T-helper 1 cell treated with Interleukin-12 subunit alpha and Interleukin-12 subunit beta and Interleukin-4 antibody, amounts not matched to agents 30 ng/mL and 1 ng/mL, for 36 hours (primary cell): ENCODE measurements at regions not wholly inside any gene's neighbourhood (a gene's known extent, or its start where the extent isn't known, plus 50 kb on each side); places are given as distances from the start of the nearest gene placed in this dataset.

Experiments used
- intact Hi-C: fragments of 100-400 bp; cut with micrococcal nuclease; formaldehyde crosslinking; loops from one replicate; pipeline ENCODE4 v1.15.1; 2024

DNA sequence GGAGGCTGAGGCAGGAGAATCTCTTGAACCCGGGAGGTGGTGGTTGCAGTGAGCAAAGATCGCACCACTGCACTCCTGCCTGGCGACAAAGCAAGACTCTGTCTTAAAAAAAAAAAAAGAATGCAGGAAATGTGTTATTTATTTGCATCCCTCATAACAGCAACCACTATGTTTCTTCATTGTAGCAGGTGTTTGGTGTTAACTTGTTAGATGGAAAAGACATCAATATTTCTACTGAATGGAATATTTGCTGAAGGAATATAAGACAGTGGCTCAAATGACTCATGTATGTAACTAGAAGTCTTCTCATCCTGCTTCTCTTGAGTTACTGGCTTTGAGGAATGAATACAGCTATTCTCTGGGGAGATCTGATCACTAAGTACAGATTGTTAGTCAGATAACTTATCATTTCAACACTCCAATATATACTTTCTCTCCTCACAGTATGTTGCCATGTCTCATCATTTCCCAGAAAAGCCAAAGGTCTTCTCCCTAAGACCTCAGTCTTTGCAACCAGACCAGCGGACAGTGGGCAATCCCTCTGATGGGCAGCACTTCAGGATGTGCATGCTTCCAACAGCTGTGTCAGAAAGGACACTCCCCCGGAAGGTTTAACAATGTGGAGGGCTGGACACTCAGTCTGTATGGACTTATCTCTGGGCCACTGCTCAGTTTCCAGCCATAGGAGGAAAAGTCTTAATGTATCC is 104.4 kb upstream of the STK17B start:
- intact Hi-C loops, result loop anchor here (1.0 to 2.0 kb wide), 3 partner anchors 14 to 125 kb away; no protein-coding TSS in a partner anchor

DNA sequence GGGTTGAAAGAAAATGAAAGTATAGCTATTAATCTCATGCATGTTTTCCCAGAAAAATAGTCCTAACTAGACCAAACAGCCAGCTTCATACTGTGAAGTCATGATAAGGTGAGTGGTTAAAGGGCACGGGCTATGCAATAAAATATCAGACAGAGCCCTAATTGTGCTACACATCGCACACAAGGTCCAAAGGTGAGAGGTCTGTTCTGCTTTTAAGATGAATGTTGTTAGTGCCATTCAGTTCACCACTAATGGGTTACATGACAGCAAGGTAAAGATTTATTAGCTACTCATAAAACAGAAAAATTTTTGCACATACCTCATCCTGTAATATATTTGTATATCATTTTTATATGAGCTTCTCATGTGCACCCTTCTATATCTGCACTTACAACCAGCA is 105.0 kb upstream of the STK17B start:
- intact Hi-C loops, result loop anchor here (1.0 to 2.0 kb wide), 3 partner anchors 13 to 126 kb away; no protein-coding TSS in a partner anchor

DNA sequence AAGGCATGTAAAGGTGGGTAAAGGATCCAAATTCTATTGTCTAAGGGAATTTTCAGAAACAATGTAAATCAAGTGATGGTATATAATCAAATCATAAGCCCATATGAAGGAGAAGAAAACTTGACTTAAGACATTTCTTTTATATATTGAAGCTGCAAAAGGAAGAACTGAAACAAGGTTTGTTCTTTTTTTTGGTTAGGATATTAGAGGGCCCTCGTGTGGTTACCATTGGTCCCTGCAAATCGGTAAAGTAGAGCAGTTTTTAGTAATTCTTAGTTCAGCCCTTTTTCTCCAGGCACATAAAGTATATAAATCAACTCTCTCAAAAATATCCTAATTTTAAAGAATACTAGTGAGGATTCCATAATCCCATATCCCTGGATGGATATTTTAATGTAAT is 105.6 kb upstream of the STK17B start:
- intact Hi-C loops, result loop anchor here (1.0 to 2.0 kb wide), 11 partner anchors 35 to 199 kb away; no protein-coding TSS in a partner anchor

DNA sequence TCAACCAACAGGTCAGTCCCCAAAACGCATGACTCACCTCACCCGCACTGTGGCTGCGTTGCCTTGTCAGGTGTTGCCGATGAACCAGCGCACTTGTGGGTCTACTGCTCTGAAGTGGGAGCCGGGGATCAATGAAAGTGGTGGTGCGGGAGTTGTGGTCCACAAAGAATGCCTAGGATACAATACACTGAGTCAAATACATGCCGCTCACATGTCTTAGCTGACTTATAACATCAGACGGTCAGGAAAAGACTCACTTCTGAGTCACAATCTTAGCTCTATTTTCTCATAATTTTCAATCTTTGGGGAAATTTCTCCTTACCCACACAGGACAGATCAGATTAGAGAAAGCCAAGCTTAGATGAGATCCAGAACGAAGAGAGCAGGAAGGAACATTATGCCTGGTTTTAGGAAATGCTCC is 107.1 kb upstream of the STK17B start:
- intact Hi-C loops, result no loop called here

DNA sequence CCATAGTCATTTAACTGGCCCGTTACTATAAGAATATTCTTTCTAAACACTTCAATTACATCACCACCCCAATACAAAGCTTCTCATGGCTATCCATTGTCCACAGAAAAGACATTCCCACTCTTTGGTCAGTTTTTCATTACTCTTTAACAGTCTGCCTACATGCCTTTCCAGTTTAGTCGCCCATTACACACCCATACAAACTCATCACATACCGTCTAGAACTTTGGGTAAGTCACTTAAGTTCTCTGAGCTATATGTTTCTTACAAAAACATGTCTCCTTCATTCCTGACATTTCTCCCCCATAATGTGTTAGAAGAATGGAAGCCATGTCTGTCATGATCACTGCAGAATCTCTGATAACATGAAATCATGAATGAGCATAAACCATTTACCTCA is 108.2 kb upstream of the STK17B start:
- intact Hi-C loops, result no loop called here

DNA sequence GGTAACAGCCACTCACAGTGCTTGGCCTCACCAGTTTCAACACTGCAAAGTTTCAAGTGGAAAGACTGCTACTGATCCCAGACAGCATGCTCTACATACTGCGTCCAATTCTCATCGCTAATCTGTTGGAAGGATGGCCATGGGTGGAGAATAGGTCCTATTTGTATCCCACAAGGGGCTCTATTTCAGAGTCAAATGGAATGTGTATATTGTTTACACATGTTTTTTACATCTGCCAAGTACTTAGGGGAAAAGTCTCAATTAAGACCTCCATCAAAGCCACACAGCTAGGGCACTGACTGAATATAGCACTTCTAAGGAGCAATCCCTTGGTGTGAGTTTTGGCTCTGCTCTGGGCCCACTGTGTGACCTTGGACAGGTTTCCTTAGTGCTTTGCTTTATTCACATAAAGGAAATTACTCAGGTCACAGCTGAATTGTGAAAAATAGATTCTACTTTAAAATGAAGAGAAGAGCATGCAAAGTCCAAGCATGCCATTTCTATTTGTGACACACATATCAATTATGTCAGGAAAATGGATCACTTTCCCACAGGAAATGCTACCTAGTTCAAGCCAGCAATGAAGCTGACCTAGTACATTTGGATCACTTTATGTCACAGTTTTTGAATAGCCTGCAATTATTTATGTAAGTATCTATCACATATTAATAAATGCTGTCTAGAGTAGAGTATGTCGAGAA is 112.9 kb upstream of the STK17B start:
- intact Hi-C loops, result no loop called here

DNA sequence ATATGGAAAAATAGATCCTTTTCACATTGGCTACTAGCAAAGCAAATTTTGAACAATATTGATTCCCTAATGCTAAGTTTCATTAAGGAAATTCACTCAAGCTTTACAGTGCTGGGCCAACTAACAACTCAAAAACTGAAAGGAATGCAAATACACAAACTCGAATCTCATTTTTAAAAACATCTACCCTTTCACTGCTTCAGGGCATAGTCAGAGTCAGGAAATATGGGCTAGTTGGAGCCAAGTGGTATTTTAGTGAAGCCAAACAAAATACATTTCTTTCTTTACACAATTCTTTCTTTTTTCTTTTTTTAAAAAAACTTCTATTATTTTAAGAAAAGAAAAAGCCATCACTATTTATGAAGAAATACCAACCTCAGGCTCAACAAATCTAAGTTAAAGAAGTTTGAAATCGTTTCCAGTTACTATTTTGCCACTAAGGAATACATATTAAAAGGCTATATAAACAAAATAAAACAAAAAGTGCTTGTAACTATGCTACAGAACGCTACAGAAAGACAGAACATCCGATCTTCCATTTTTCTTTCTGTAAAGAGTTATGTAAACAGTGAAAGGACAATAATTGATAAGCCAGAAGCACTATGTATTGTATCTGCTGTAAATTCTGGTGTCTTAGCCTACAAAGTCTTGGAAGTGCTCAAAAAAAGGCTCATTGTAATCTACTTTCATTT is 113.6 kb upstream of the STK17B start:
- intact Hi-C loops, result no loop called here

DNA sequence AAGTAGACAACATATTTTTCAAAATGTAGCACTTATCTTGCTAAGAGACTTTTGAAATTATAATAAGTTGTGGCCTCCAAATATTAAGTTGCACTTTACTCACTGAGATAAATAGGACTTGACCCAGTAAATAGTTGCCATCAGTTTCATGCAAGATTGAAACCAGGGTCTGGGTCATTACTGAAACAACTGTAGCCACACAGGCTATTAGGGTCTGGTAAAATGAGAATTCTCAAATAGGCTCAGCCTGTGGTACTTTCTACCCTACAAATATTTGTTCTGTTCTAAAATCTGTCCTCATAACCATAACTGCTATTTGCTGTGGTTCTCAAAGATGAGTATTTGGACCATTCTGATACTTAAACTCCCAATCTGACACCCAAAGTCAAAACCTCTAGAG is 115.4 kb upstream of the STK17B start:
- intact Hi-C loops, result no loop called here

DNA sequence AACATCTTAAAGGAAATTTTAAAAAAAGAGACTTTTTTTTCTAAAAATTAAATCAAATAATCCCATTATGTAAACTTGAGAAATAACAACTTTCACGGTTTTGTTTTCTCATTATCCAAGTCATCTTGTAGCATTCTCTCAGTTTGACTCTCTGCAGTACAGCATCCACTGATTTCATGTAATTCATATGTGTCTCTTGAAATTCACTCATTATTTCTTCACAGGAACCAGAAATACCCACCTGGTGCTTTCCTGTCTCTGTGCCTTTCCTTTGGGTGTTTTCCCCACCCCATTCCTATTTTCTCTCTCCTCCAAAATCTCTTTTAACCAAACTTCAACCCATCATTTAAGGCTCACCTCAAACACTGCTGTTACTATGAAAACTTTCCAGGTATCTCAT is 116.1 kb upstream of the STK17B start:
- intact Hi-C loops, result no loop called here

DNA sequence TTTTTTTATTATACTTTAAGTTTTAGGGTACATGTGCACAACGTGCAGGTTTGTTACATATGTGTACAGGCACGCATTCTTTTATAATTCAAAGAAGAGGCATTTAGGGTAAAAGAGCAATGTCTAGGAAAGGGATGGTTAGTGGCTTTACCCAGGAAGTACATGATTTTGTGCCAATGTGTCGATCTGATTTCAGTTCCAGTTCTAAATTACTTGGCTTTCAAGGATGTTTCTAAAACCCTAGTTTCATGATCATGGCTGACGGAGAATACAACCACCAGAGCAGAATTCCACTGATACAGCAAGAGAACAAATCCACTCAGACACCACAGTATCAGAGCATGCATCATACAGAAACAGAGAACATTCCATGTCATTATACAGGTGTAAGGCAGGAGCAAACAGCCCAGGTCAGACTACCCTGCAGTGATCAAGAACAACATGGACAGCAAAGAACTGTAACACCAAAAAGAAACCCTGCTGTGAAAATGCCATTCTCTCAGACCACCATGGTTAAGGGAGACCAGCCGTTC is 116.7 kb upstream of the STK17B start:
- intact Hi-C loops, result no loop called here

DNA sequence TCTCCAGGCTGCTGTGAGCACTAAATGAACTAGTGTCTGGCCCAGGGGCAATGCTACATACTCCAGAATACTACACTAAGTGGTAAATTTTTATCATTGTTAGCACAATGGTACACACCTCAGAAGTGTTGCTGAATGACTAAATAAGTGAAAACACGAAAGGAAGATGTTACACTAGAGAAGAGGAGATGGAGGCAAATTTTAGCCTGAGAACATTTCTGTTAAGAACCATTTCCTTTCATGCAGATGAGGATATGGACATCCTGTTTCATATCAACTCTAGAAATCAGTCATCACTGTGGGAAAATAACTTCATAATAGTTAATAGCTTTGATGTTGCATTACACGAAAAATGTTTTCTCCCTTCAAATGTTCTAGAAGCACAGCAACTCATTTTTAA is 117.6 kb upstream of the STK17B start:
- intact Hi-C loops, result loop anchor here (1.0 kb wide), 2 partner anchors 13 to 47 kb away; no protein-coding TSS in a partner anchor

DNA sequence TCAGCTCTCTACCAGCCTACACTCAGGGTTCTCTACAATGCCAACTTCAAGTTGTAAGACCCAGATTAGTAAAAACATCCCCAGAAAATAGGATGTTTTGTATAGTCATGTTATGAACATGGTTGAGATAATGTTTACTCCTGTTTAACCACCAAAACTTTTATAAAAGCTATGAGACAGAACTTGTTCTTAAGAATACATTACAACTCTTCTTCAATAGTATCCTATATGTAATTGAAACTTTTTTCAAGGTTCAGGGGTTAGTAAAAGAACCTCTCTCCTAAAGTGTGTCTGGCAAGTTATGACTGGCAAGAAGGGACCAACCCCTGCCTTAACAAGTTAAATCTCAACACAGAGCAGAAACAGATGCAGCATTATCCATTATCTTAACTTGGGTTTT is 118.8 kb upstream of the STK17B start:
- intact Hi-C loops, result no loop called here

DNA sequence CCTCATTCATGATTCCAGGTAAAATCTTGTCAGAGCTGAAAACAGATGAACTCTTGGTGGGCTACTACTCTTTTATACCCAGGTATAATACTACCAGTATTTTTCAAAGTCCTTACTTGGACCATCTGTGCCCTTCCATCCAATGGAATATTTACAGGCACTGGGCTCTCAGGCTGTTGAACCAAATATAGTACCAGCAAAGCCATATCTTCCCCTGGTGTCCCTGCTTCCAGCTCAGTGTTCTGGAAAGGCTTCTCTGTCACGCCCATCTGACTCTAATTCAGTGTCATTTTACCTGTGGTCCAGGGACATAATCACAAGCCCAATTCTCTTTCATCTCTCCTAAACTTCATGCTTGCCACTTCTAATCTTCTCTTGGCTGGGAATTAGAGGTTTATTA is 119.2 kb upstream of the STK17B start:
- intact Hi-C loops, result no loop called here

DNA sequence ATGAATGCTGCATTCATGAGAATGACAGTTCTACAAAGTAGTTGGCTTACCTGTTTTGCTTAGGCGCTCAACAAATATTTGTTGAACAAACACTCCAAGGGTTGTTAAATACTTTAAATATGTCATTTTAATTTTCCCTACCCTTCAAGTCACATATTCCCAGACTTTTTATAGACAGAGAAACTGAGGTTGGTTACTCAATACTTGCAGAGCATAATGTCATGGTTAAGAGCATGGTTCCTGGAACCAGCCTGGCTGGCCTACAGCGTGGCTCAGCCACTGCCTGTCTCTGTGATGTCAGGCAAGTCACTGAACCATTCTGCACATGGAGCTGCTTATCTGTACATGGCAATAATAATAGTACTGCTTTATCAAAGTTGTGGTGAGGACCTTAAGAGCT is 120.0 kb upstream of the STK17B start:
- intact Hi-C loops, result no loop called here

DNA sequence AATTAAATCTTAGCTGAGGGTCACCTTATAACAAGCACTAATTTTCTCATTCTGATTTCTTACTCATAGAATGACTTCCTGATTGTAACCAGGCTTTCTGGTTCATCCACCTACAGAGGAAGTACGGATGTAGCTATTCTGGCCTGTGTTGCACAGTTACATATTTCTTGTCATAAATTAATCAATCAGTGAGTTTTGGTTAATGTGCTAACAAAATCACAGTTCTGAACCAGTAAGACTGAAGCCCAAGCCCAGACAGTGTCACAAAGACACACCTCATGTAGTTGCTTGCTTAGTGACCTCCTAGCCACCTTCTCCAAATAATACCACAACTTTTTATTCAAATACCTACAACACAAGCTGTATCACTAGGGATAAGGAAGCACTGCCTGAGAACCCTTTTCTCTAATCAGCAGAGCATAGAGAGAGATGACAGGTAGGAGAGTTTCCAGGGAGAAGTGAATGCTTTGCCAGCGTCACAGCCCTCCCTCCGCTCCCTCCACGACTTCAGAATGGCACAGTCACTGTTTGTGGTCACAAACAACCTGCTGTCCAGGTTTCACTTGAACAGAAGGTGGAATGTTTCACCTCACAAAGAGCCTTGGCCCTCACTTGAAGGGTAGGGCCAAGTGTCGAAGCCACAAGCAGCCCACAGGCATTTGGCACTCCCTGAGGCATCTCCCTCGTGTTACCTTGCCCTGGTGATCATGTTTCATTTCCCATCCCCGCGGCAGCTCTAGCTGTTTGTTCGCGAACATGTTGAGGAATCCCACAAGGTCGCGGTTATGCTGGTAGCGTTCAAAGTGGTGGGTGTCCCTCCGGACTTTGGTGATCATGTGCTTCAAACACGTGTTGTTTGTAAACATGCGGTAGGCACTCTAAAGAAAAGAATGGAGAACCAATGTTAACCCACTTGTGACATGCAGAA is 120.8 kb upstream of the STK17B start:
- intact Hi-C loops, result no loop called here

DNA sequence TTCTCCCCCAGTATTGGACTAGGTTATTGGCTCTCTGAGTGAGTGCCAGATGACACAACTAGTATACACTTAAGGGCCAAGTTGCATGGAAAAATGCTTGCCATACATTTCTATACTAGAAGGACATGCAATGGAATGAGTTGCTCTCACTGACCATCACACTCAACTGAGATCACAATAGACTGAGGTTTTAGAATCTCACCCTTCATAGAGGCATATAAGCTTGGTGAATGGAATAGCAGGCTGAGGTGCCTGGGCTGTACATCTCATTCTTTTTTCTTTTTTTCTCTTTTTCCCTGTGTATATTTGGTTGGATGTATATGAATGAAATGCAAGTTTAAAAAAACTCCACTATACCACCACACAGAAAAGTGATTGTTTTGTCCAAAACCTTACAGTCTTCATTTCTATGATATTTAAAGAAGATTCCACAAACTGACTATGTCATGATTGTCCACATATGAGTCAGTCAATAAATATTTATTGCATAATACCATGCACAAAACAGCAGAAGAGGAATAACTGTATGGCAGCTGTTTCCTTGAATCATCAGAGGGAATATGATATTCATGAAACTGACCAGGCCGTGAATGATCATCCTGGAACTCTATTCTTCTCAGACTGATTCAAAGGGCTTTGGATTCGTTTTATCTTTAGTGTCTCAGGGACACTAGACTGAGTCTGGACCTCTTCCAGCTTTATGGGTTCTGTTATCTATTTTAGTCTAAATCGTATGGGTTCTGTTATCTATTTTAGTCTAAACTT is 122.6 kb upstream of the STK17B start:
- intact Hi-C loops, result no loop called here

DNA sequence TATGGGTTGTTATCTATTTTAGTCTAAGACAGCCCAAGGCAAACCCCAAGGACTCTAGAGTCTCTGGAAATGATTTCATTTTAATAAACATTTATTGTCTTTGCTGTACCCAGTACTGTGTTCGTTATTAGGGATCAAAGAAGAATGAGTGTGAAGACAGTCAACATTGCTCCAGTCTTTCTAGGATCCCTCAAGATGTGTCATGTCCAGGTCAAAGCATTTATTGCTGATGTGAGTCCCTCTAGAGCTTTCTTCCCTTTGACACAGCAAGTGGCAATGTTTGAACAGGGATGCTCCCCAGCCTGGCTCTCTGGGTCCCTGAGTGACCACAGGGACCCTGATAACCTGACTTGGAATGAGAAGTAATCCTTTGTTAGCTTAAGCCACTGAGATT is 123.1 kb upstream of the STK17B start:
- intact Hi-C loops, result no loop called here

DNA sequence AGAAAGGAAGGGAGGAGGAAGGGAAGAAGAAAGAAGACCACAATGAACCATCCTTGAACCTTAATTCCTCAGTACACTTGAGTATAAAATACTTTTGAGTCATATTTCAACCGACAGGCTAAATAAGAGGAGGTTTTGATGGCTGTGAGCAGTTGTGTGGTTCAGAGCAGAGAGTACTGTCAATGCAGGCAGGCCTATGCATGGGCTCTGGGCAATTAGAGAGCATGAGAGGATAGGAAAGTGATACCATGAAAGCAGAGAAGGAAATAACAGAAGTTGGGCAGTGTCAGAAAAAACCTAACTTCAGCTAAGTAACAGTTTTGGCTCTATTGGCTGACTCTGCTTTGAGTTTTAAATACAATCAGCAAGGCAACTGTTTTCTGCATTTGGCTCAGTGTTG is 123.6 kb upstream of the STK17B start:
- intact Hi-C loops, result loop anchor here (5.0 kb wide), 2 partner anchors 157 to 1482 kb away; no protein-coding TSS in a partner anchor

DNA sequence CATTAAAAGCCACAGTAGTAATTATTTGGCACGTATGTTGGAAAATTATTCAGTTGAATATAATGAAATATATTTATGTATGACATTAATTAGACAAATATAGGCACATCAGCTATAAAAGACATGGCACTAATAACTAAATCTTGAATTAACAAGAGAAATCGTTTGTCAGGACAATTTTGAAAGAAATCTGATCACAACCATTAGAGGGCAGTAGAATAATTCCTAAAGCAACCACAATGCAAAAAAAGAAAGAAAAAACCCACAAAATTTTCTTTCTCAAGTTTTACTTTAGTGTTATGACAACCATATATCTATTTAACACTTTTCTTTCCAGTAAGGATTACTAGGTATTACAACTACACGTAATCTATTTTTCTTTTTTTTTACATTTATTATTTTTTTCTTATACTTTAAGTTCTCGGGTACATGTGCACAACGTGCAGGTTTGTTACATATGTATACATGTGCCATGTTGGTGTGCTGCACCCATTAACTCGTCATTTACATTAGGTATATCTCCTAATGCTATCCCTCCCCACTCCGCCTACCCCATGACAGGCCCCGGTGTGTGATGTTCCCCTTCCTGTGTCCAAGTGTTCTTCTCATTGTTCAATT is 126.8 kb upstream of the STK17B start:
- intact Hi-C loops, result loop anchor here (1.0 to 5.0 kb wide), 4 partner anchors 39 to 1479 kb away; no protein-coding TSS in a partner anchor
